Glutamatergic neuron (in vitro differentiated cells): ENCODE measurements at regions not wholly inside any gene's neighbourhood (a gene's known extent, or its start where the extent isn't known, plus 50 kb on each side); places are given as distances from the start of the nearest gene placed in this dataset.

ENCODE experiments used
- DNase-seq: peaks from one replicate; pipeline ENCODE4 v3.0.0; 2022
- H3K27ac Mint-ChIP-seq: one replicate; pipeline ENCODE4 v1.8.0; 2020; ENCODE audit warnings: mild to moderate bottlenecking, mixed read lengths, inconsistent platforms; ENCODE audit not compliant: unreplicated experiment
- H3K27me3 Mint-ChIP-seq: one replicate; pipeline ENCODE4 v1.8.0; 2020; ENCODE audit warnings: mild to moderate bottlenecking, moderate library complexity, mixed read lengths, inconsistent platforms; ENCODE audit not compliant: unreplicated experiment
- H3K36me3 Mint-ChIP-seq: one replicate; pipeline ENCODE4 v1.8.0; 2020; ENCODE audit warnings: mild to moderate bottlenecking, mixed read lengths, inconsistent platforms; ENCODE audit not compliant: unreplicated experiment
- H3K4me1 Mint-ChIP-seq: one replicate; pipeline ENCODE4 v1.8.0; 2020; ENCODE audit warnings: mild to moderate bottlenecking, low read depth, mixed read lengths, inconsistent platforms; ENCODE audit not compliant: unreplicated experiment
- H3K4me3 Mint-ChIP-seq: one replicate; pipeline ENCODE4 v1.8.0; 2020; ENCODE audit warnings: mild to moderate bottlenecking, mixed read lengths, inconsistent platforms; ENCODE audit not compliant: unreplicated experiment
- H3K9me3 Mint-ChIP-seq: one replicate; pipeline ENCODE4 v1.8.0; 2020; ENCODE audit warnings: mild to moderate bottlenecking, moderate library complexity, mixed read lengths, inconsistent platforms; ENCODE audit not compliant: unreplicated experiment
- TF ChIP-seq, protein P1 (sequence below): fragments of 200-600 bp; sonication (generic); IDR thresholded peaks from one replicate; pipeline ENCODE4 v1.5.0; 2021; ENCODE audit not compliant: partially characterized antibody, unreplicated experiment

- no peaks in the 10 kb centered on the region for H3K36me3 Mint-ChIP-seq
- peaks cover 5% of the 10 kb centered on the region for H3K9me3 Mint-ChIP-seq
- no peak for DNase-seq
- H3K27me3 Mint-ChIP-seq, result no peaks in the 10 kb centered on the region
- TF ChIP-seq, protein P1, sequence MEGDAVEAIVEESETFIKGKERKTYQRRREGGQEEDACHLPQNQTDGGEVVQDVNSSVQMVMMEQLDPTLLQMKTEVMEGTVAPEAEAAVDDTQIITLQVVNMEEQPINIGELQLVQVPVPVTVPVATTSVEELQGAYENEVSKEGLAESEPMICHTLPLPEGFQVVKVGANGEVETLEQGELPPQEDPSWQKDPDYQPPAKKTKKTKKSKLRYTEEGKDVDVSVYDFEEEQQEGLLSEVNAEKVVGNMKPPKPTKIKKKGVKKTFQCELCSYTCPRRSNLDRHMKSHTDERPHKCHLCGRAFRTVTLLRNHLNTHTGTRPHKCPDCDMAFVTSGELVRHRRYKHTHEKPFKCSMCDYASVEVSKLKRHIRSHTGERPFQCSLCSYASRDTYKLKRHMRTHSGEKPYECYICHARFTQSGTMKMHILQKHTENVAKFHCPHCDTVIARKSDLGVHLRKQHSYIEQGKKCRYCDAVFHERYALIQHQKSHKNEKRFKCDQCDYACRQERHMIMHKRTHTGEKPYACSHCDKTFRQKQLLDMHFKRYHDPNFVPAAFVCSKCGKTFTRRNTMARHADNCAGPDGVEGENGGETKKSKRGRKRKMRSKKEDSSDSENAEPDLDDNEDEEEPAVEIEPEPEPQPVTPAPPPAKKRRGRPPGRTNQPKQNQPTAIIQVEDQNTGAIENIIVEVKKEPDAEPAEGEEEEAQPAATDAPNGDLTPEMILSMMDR, result no peak
- no peak overlapping the region for H3K4me3 Mint-ChIP-seq
- no peak overlapping the region for H3K27ac Mint-ChIP-seq
- peaks cover 16% of the 10 kb centered on the region for H3K4me1 Mint-ChIP-seq
Measured at GRCh38 chr1:228876187-228876586, 140.9 kb downstream of the RHOU start.

GRCh38 chr1:228879164-228879563 lies 143.9 kb downstream of the RHOU start:
- no peak overlapping the region for H3K27ac Mint-ChIP-seq
- peaks cover 18% of the 10 kb centered on the region for H3K4me1 Mint-ChIP-seq
- H3K36me3 Mint-ChIP-seq, result peaks cover 4% of the 10 kb centered on the region
- peaks cover 9% of the 10 kb centered on the region for H3K9me3 Mint-ChIP-seq
- no peaks in the 10 kb centered on the region for H3K27me3 Mint-ChIP-seq
- TF ChIP-seq, protein P1, result no peak
- no peak overlapping the region for H3K4me3 Mint-ChIP-seq
- DNase-seq, result no peak

GRCh38 chr1:228882041-228882770 lies 146.9 kb downstream of the RHOU start:
- Mint-ChIP-seq H3K9me3 (peaks cover 11% of the 10 kb centered on the region), H3K27me3 (no peaks in the 10 kb centered on the region), H3K4me3 (no peak overlapping the region), H3K36me3 (peaks cover 6% of the 10 kb centered on the region), H3K4me1 (peaks cover 16% of the 10 kb centered on the region), H3K27ac (no peak overlapping the region)
- DNase-seq, result no peak
- TF ChIP-seq, protein P1, result no peak

GRCh38 chr1:228882771-228883450 lies 147.6 kb downstream of the RHOU start:
- TF ChIP-seq, protein P1, result no peak
- Mint-ChIP-seq H3K27me3 (no peaks in the 10 kb centered on the region), H3K27ac (no peak overlapping the region), H3K4me3 (no peak overlapping the region), H3K36me3 (peaks cover 6% of the 10 kb centered on the region), H3K4me1 (peaks cover 16% of the 10 kb centered on the region), H3K9me3 (peaks cover 11% of the 10 kb centered on the region)
- DNase-seq, result no peak

GRCh38 chr1:228883535-228883934 lies 148.3 kb downstream of the RHOU start:
- Mint-ChIP-seq H3K27me3 (no peaks in the 10 kb centered on the region), H3K4me3 (no peak overlapping the region), H3K9me3 (peaks cover 9% of the 10 kb centered on the region), H3K4me1 (peaks cover 16% of the 10 kb centered on the region), H3K36me3 (peaks cover 6% of the 10 kb centered on the region), H3K27ac (no peak overlapping the region)
- DNase-seq, result no peak
- TF ChIP-seq, protein P1, result no peak
